OCI-LY7 (cell line): ENCODE measurements at regions not wholly inside any gene's neighbourhood (a gene's known extent, or its start where the extent isn't known, plus 50 kb on each side); places are given as distances from the start of the nearest gene placed in this dataset.

ENCODE experiments used
- BruUV-seq: library from RNA; stranded (reverse); fragments of 400-500 nt; replicated peaks from 2 replicates; lab custom pipeline; 2021; lab: Mats Ljungman, UMichigan
- CTCF ChIA-PET: fragments of 300-600 bp; sonication (Branson Sonifier 250); formaldehyde crosslinking; loops from one replicate; lab custom pipeline; 2022; ENCODE audit warnings: antibody characterized with exemption; ENCODE audit not compliant: unreplicated experiment; lab: Charles Lee
- POLR2A ChIA-PET: fragments of 300-600 bp; sonication (Branson Sonifier 250); formaldehyde crosslinking; loops from one replicate; lab custom pipeline; 2022; ENCODE audit warnings: antibody characterized with exemption; lab: Charles Lee
- DNase-seq: peaks from one replicate; pipeline ENCODE4 v3.0.0-alpha.2; 2015; ENCODE audit warnings: low spot score
- H2AFZ ChIP-seq: fragments of 200-600 bp; sonication (generic), shearing (Covaris generic); 2 replicates; pipeline ENCODE4 v1.6.1; 2014; ENCODE audit warnings: mild to moderate bottlenecking, antibody characterized with exemption, low read length, moderate library complexity
- H3K27ac ChIP-seq: fragments of 200-600 bp; sonication (generic); 2 replicates; pipeline ENCODE4 v1.5.1; 2014; ENCODE audit warnings: mixed run types, low read depth, mild to moderate bottlenecking, moderate library complexity, low read length, inconsistent platforms; ENCODE audit not compliant: poor library complexity, severe bottlenecking
- H3K36me3 ChIP-seq: fragments of 200-600 bp; sonication (generic); 2 replicates; pipeline ENCODE4 v1.6.1; 2014; ENCODE audit warnings: mild to moderate bottlenecking, antibody characterized with exemption, low read length, moderate library complexity, mixed read lengths; ENCODE audit not compliant: insufficient read depth
- H3K4me1 ChIP-seq: fragments of 200-600 bp; sonication (generic); 2 replicates; pipeline ENCODE4 v1.5.1; 2014; ENCODE audit warnings: mild to moderate bottlenecking, low read length; ENCODE audit not compliant: insufficient read depth, poor library complexity, severe bottlenecking
- H3K4me2 ChIP-seq: fragments of 200-600 bp; sonication (generic); 2 replicates; pipeline ENCODE4 v1.6.1; 2014; ENCODE audit warnings: mild to moderate bottlenecking, low read length
- H3K4me3 ChIP-seq: fragments of 200-600 bp; sonication (generic); 2 replicates; pipeline ENCODE4 v1.5.1; 2014; ENCODE audit warnings: mild to moderate bottlenecking, low read depth, low read length; ENCODE audit not compliant: poor library complexity, severe bottlenecking
- H3K79me2 ChIP-seq: fragments of 200-600 bp; sonication (generic); 2 replicates; pipeline ENCODE4 v1.6.1; 2016; ENCODE audit warnings: low read depth, mild to moderate bottlenecking, low read length, moderate library complexity, mixed read lengths; ENCODE audit not compliant: insufficient read depth
- H3K9me2 ChIP-seq: fragments of 200-600 bp; sonication (generic); 2 replicates; pipeline ENCODE4 v1.6.1; 2016; ENCODE audit warnings: mild to moderate bottlenecking, low read length, mixed read lengths; ENCODE audit not compliant: insufficient read depth
- H3K9me3 ChIP-seq: fragments of 200-600 bp; sonication (generic); 2 replicates; pipeline ENCODE4 v1.6.1; 2014; ENCODE audit warnings: mild to moderate bottlenecking, mixed run types, low read length, mixed read lengths
- H4K20me1 ChIP-seq: fragments of 200-600 bp; sonication (generic); 2 replicates; pipeline ENCODE4 v1.6.1; 2014; ENCODE audit warnings: mild to moderate bottlenecking, antibody characterized with exemption, low read length, moderate library complexity, mixed read lengths; ENCODE audit not compliant: insufficient read depth
- EZH2phosphoT487 ChIP-seq: fragments of 200-600 bp; sonication (generic); IDR thresholded peaks from 2 replicates; pipeline ENCODE4 v1.6.1; 2018; ENCODE audit warnings: low read depth, borderline replicate concordance, mild to moderate bottlenecking, mixed run types, antibody characterized with exemption, low read length, moderate library complexity, mixed read lengths
- intact Hi-C: fragments of 100-400 bp; cut with micrococcal nuclease; formaldehyde crosslinking; loops from one replicate; pipeline ENCODE4 v1.10.0; 2022; ENCODE audit not compliant: unreplicated experiment
- TF ChIP-seq, protein P1 (sequence below): fragments of 200-600 bp; sonication (generic); conservative IDR thresholded peaks from 2 replicates; pipeline ENCODE4 v1.5.1; 2014; ENCODE audit warnings: mild to moderate bottlenecking, antibody characterized with exemption, low read length, moderate library complexity, mixed read lengths

DNA sequence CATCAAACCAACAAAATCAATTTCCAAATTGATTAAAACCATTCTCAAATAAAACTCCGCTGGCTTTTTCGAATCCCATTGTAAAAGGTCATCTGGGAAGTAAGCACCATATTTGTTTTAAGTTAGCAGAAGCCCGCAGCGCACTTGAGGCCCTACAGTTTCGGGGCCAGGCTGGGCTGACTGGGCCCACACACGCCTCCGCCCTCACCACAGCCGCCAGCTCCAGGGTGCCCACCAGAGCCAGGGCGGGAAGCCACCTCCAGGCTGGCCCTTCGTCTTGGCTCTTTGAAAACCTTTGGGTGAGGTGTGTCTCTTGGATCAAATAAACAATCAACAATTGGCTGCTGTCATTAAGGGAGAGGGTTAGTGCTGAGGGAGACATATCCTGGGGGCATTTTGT lies 133.3 kb downstream of the SOX1 start:
- ChIA-PET POLR2A (no interaction called here), CTCF (no interaction called here)
- Histone ChIP-seq H4K20me1 (no peaks in the 10 kb centered on the region), H3K9me3 (no peaks in the 10 kb centered on the region), H3K4me2 (no peak overlapping the region), H3K4me3 (no peak overlapping the region), H3K79me2 (no peaks in the 10 kb centered on the region), H3K4me1 (no peaks in the 10 kb centered on the region), H3K36me3 (no peaks in the 10 kb centered on the region), H3K27ac (no peak overlapping the region), H3K9me2 (no peaks in the 10 kb centered on the region), H2AFZ (no peak overlapping the region)
- no peak for TF ChIP-seq EZH2phosphoT487
- TF ChIP-seq, protein P1, sequence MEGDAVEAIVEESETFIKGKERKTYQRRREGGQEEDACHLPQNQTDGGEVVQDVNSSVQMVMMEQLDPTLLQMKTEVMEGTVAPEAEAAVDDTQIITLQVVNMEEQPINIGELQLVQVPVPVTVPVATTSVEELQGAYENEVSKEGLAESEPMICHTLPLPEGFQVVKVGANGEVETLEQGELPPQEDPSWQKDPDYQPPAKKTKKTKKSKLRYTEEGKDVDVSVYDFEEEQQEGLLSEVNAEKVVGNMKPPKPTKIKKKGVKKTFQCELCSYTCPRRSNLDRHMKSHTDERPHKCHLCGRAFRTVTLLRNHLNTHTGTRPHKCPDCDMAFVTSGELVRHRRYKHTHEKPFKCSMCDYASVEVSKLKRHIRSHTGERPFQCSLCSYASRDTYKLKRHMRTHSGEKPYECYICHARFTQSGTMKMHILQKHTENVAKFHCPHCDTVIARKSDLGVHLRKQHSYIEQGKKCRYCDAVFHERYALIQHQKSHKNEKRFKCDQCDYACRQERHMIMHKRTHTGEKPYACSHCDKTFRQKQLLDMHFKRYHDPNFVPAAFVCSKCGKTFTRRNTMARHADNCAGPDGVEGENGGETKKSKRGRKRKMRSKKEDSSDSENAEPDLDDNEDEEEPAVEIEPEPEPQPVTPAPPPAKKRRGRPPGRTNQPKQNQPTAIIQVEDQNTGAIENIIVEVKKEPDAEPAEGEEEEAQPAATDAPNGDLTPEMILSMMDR: no peak
- no TSS peak for BruUV-seq
- intact Hi-C loops: no loop called here
- DNase-seq: no peak

DNA sequence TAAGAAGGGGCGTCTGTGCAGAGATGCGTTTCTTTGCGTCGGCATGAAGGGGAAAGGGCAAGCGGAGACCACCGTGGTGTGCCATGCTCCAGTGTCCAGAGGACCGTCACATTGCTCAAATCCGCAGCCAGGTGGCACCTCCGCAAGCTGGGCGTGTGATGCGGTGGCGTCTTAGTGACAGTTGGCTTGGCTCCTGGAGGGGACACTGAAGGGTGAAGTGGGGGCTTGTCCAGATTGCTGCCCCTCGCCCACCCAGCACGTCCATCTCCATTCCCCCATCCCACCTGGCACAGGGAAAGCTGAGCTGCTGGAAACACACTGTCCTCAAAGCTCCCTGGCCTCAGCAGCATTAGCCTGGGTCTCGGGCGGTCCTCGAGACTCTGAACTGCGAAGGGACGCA lies 135.3 kb downstream of the SOX1 start:
- Histone ChIP-seq H3K27ac (no peak overlapping the region), H2AFZ (no peak overlapping the region), H3K79me2 (no peaks in the 10 kb centered on the region), H3K4me2 (no peak overlapping the region), H3K9me2 (no peaks in the 10 kb centered on the region), H4K20me1 (no peaks in the 10 kb centered on the region), H3K4me3 (no peak overlapping the region), H3K4me1 (no peaks in the 10 kb centered on the region), H3K9me3 (no peaks in the 10 kb centered on the region), H3K36me3 (no peaks in the 10 kb centered on the region)
- ChIA-PET CTCF (no interaction called here), POLR2A (no interaction called here)
- DNase-seq: no peak
- intact Hi-C loops: no loop called here
- TF ChIP-seq EZH2phosphoT487: no peak
- TF ChIP-seq, protein P1: no peak
- no TSS peak for BruUV-seq

DNA sequence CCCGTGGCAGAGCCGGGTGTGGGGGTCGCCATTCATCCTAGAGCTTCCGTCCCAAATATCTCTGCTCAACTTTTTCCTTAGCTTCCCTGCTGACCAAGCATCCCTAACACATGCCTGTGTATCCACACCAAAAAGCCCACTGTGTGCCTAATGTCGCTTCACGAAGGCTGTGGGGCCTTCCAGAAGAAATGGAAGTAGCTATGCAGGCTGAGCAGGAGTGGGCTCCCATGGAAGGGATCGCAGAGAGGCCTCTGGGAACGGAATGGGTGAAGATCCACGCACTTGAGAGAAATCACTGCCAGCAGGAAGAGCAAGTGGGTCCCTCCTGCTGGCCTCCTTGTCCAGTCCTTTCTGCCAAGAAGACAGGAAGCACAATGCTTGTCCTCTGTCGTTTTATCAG lies 136.0 kb downstream of the SOX1 start:
- Histone ChIP-seq H3K9me2 (no peaks in the 10 kb centered on the region), H3K79me2 (no peaks in the 10 kb centered on the region), H3K9me3 (no peaks in the 10 kb centered on the region), H2AFZ (no peak overlapping the region), H3K27ac (no peak overlapping the region), H3K4me2 (no peak overlapping the region), H3K4me1 (no peaks in the 10 kb centered on the region), H3K4me3 (no peak overlapping the region), H3K36me3 (no peaks in the 10 kb centered on the region), H4K20me1 (no peaks in the 10 kb centered on the region)
- no peak for TF ChIP-seq EZH2phosphoT487
- TF ChIP-seq, protein P1: no peak
- ChIA-PET CTCF (no interaction called here), POLR2A (no interaction called here)
- intact Hi-C loops: no loop called here
- DNase-seq: no peak
- BruUV-seq: no TSS peak
